ENCODE measurements at regions not wholly inside any gene's neighbourhood (a gene's known extent, or its start where the extent isn't known, plus 50 kb on each side); places are given as distances from the start of the nearest gene placed in this dataset.

DNA sequence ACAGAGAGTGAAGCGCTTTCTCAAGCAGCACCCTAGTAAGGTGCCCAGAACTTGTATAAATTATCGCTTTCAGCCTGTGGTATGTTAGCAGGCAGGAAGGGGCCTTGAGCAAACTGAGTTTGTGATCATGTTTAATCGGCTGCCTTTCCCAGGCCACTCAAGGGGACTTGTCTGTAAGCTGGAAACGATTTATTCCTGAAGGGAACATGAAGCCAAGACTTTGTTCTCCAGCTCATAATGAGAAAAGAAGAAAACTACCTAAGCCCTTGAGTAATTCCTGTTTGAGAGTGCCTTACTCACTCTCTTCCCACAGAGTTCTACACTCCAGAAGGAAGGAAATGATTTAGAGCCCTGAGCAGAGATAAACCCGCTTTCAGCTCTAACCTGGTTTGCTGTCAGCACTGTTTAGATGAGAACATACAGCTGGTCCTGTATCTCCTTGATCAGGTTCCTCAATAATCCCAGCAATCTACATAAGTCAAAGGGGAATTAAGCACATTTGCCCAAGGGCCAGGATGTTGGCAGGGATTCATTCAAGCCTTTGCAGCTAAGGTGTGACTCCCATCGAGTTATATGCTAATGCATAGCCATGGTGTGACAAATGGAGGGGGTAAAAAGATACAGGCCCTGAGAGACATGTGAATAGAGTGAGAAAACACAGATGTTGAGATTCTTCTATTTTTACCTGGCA lies 187.7 kb upstream of the SLC24A5 start:
- peaks cover 0 to 5% (median 0%) of the 10 kb centered on the region in 5 donors for H3K4me1 ChIP-seq (ENCODE audit: control insufficient read depth in 5 of 5, insufficient read depth in 5 of 5, low read length in 5 of 5)
- H3K9me3 ChIP-seq (ENCODE audit: control insufficient read depth in 4 of 4, insufficient read depth in 3 of 4, low read length in 3 of 4): no peaks in the 10 kb centered on the region
- no peaks in the 10 kb centered on the region for H3K36me3 ChIP-seq (ENCODE audit: control insufficient read depth in 4 of 4, insufficient read depth in 4 of 4, low read length in 4 of 4)
- WGBS, 2 donors: 54 to 59% methylated on average over 6 of the region's 6 CpGs
- H3K27ac ChIP-seq (ENCODE audit: low read depth in 1 of 2, low read length in 1 of 2): no peak overlapping the region
- no peak overlapping the region for H3K9ac ChIP-seq (ENCODE audit: insufficient read depth in 1 of 2, low read length in 2 of 2)
- ATAC-seq (ENCODE audit: insufficient read depth, low FRiP score): no peak
- H3K4me3 ChIP-seq: no peak overlapping the region
- no peaks in the 10 kb centered on the region for H3K27me3 ChIP-seq (ENCODE audit: control insufficient read depth in 3 of 3, insufficient read depth in 3 of 3, low read length in 2 of 3)
- DNase-seq: peak in 1 of 3 donors; percentile 15
- TF ChIP-seq, protein P1, sequence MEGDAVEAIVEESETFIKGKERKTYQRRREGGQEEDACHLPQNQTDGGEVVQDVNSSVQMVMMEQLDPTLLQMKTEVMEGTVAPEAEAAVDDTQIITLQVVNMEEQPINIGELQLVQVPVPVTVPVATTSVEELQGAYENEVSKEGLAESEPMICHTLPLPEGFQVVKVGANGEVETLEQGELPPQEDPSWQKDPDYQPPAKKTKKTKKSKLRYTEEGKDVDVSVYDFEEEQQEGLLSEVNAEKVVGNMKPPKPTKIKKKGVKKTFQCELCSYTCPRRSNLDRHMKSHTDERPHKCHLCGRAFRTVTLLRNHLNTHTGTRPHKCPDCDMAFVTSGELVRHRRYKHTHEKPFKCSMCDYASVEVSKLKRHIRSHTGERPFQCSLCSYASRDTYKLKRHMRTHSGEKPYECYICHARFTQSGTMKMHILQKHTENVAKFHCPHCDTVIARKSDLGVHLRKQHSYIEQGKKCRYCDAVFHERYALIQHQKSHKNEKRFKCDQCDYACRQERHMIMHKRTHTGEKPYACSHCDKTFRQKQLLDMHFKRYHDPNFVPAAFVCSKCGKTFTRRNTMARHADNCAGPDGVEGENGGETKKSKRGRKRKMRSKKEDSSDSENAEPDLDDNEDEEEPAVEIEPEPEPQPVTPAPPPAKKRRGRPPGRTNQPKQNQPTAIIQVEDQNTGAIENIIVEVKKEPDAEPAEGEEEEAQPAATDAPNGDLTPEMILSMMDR (IDR thresholded peaks at IDR 0.05; ENCODE audit: control extremely low read depth, extremely low read depth): no peak

DNA sequence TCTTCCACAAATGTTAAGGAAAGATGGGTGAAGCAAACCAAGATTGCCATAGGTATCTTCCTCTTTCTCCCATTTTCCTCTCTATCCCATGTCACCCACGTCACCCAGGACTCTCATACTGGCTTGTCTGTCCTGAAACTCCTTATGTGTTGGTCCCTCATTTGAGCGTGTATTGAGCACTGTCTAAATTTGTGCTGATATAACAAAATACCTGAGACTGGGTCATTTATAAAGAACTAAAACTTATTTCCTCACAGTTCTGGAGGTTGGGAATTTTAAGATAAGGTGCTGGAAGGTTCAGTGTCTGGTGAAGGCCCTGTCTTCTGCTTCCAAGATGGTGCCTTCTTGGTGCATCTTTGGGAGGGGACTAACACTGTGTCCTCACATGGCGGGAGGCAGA lies 186.9 kb upstream of the SLC24A5 start:
- no peak for ATAC-seq (ENCODE audit: insufficient read depth, low FRiP score)
- Histone ChIP-seq H3K36me3 (ENCODE audit: control insufficient read depth in 4 of 4, insufficient read depth in 4 of 4, low read length in 4 of 4) (no peaks in the 10 kb centered on the region), H3K4me1 (ENCODE audit: control insufficient read depth in 5 of 5, insufficient read depth in 5 of 5, low read length in 5 of 5) (peaks cover 0 to 5% (median 0%) of the 10 kb centered on the region in 5 donors), H3K4me3 (no peak overlapping the region), H3K27ac (ENCODE audit: low read depth in 1 of 2, low read length in 1 of 2) (no peak overlapping the region), H3K9ac (ENCODE audit: insufficient read depth in 1 of 2, low read length in 2 of 2) (no peak overlapping the region), H3K9me3 (ENCODE audit: control insufficient read depth in 4 of 4, insufficient read depth in 3 of 4, low read length in 3 of 4) (no peaks in the 10 kb centered on the region), H3K27me3 (ENCODE audit: control insufficient read depth in 3 of 3, insufficient read depth in 3 of 3, low read length in 2 of 3) (no peaks in the 10 kb centered on the region)
- TF ChIP-seq, protein P1 (IDR thresholded peaks at IDR 0.05; ENCODE audit: control extremely low read depth, extremely low read depth): no peak
- no peak for DNase-seq
- 92 to 93% methylated on average over 3 of the region's 3 CpGs for WGBS, 2 donors

DNA sequence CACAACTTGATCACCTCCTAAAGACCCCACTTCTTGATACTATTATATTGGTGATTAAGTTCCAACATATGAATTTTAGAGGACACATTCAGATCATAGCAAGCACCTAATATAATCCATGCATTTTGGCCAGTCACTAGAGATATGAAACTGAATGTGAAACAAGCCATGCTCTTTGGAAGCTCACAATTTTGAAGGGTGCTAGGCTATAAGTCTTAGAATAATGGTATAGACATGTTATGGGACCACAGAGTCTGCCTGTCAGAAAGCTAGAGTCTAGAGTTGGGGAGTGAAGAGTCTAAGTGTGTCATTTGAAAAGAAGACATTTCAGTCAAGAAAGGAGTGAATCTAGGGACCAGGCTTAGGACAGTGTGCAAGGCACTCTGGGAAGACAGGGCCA lies 186.4 kb upstream of the SLC24A5 start:
- DNase-seq (no peak), ATAC-seq (ENCODE audit: insufficient read depth, low FRiP score) (no peak)
- no peaks in the 10 kb centered on the region for H3K9me3 ChIP-seq (ENCODE audit: control insufficient read depth in 4 of 4, insufficient read depth in 3 of 4, low read length in 3 of 4)
- TF ChIP-seq, protein P1 (IDR thresholded peaks at IDR 0.05; ENCODE audit: control extremely low read depth, extremely low read depth): no peak
- no peak overlapping the region for H3K27ac ChIP-seq (ENCODE audit: low read depth in 1 of 2, low read length in 1 of 2)
- H3K4me3 ChIP-seq: no peak overlapping the region
- peaks cover 0 to 5% (median 0%) of the 10 kb centered on the region in 5 donors for H3K4me1 ChIP-seq (ENCODE audit: control insufficient read depth in 5 of 5, insufficient read depth in 5 of 5, low read length in 5 of 5)
- no peaks in the 10 kb centered on the region for H3K27me3 ChIP-seq (ENCODE audit: control insufficient read depth in 3 of 3, insufficient read depth in 3 of 3, low read length in 2 of 3)
- H3K36me3 ChIP-seq (ENCODE audit: control insufficient read depth in 4 of 4, insufficient read depth in 4 of 4, low read length in 4 of 4): no peaks in the 10 kb centered on the region
- no peak overlapping the region for H3K9ac ChIP-seq (ENCODE audit: insufficient read depth in 1 of 2, low read length in 2 of 2)

DNA sequence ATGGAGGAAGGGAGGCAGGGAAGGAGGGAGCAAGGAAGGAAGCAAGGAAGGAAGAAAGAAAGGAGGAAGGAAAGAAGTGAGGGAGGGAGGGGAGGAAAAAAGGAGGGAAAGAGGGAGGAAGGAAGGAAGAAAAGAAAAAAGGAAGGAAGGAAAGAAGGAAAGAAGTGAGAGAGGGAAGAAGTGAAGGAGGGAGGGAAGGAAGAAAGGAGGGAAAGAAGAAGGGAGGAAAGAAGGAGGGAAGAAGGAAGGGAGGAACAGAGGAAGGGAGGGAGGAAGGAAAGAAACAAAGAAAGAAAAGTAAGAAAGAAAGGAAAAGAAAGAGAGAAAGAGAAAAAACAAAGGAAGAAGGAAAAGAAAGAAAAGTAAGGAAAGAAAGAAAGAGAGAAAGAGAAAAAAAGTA lies 183.0 kb upstream of the SLC24A5 start:
- Histone ChIP-seq H3K9ac (ENCODE audit: insufficient read depth in 1 of 2, low read length in 2 of 2) (no peak overlapping the region), H3K27ac (ENCODE audit: low read depth in 1 of 2, low read length in 1 of 2) (no peak overlapping the region), H3K9me3 (ENCODE audit: control insufficient read depth in 4 of 4, insufficient read depth in 3 of 4, low read length in 3 of 4) (no peaks in the 10 kb centered on the region), H3K27me3 (ENCODE audit: control insufficient read depth in 3 of 3, insufficient read depth in 3 of 3, low read length in 2 of 3) (no peaks in the 10 kb centered on the region), H3K36me3 (ENCODE audit: control insufficient read depth in 4 of 4, insufficient read depth in 4 of 4, low read length in 4 of 4) (no peaks in the 10 kb centered on the region), H3K4me1 (ENCODE audit: control insufficient read depth in 5 of 5, insufficient read depth in 5 of 5, low read length in 5 of 5) (peaks cover 0 to 5% (median 0%) of the 10 kb centered on the region in 5 donors), H3K4me3 (no peak overlapping the region)
- ATAC-seq (ENCODE audit: insufficient read depth, low FRiP score) (no peak), DNase-seq (no peak)
- TF ChIP-seq, protein P1 (IDR thresholded peaks at IDR 0.05; ENCODE audit: control extremely low read depth, extremely low read depth): no peak

Measured in lung (tissue), 11 donors.